ENCODE measurements at regions not wholly inside any gene's neighbourhood (a gene's known extent, or its start where the extent isn't known, plus 50 kb on each side); places are given as distances from the start of the nearest gene placed in this dataset.

GRCh38 chr13:60689571-60689970 lies 292.6 kb downstream of the TDRD3 start:
- Mint-ChIP-seq H3K4me1 (no peaks in the 10 kb centered on the region), H3K27me3 (ENCODE audit: low read depth in 3 of 3) (no peaks in the 10 kb centered on the region), H3K27ac (no peak overlapping the region), H3K9me3 (peaks cover 2 to 12% (median 5%) of the 10 kb centered on the region in 7 donors), H3K4me3 (no peak overlapping the region), H3K36me3 (no peaks in the 10 kb centered on the region)
- Histone ChIP-seq H3K9me3 (replicated peaks in 1 of 2; ENCODE audit: control insufficient read depth in 1 of 2, insufficient read depth in 1 of 2, low read length in 2 of 2) (peaks cover 2 to 7% of the 10 kb centered on the region in 2 donors), H3K4me2 (replicated peaks; ENCODE audit: extremely low read depth, low read length, poor library complexity, severe bottlenecking) (no peak overlapping the region), H3K27ac (ENCODE audit: low read depth in 1 of 2, low read length in 2 of 2) (no peak overlapping the region), H3K27me3 (ENCODE audit: control insufficient read depth in 2 of 2, insufficient read depth in 2 of 2, low read length in 2 of 2) (no peaks in the 10 kb centered on the region), H3K9ac (ENCODE audit: insufficient read depth, low read length, poor library complexity, severe bottlenecking) (no peak overlapping the region), H3K79me2 (ENCODE audit: insufficient read depth, low read length) (no peaks in the 10 kb centered on the region), H3K4me3 (replicated peaks in 1 of 3; ENCODE audit: low read depth in 2 of 3, low read length in 3 of 3) (no peak overlapping the region), H3K36me3 (replicated peaks in 1 of 2; ENCODE audit: control insufficient read depth in 1 of 2, insufficient read depth in 2 of 2, low read length in 2 of 2) (no peaks in the 10 kb centered on the region), H2AFZ (ENCODE audit: insufficient read depth, low read depth, low read length, poor library complexity, severe bottlenecking) (no peak overlapping the region), H4K20me1 (ENCODE audit: insufficient read depth, low read length) (no peaks in the 10 kb centered on the region), H3K4me1 (ENCODE audit: control insufficient read depth in 1 of 2, insufficient read depth in 2 of 2, low read length in 2 of 2) (no peaks in the 10 kb centered on the region)
- TF ChIP-seq CTCF (IDR thresholded peaks at IDR 0.05): no peak
- DNase-seq: no peak
- intact Hi-C loops (cut with micrococcal nuclease): no loop called here

GRCh38 chr13:60689076-60689475 lies 292.1 kb downstream of the TDRD3 start:
- Histone ChIP-seq H3K9ac (ENCODE audit: insufficient read depth, low read length, poor library complexity, severe bottlenecking) (no peak overlapping the region), H3K36me3 (replicated peaks in 1 of 2; ENCODE audit: control insufficient read depth in 1 of 2, insufficient read depth in 2 of 2, low read length in 2 of 2) (no peaks in the 10 kb centered on the region), H4K20me1 (ENCODE audit: insufficient read depth, low read length) (no peaks in the 10 kb centered on the region), H3K79me2 (ENCODE audit: insufficient read depth, low read length) (no peaks in the 10 kb centered on the region), H3K9me3 (replicated peaks in 1 of 2; ENCODE audit: control insufficient read depth in 1 of 2, insufficient read depth in 1 of 2, low read length in 2 of 2) (peaks cover 2 to 7% of the 10 kb centered on the region in 2 donors), H2AFZ (ENCODE audit: insufficient read depth, low read depth, low read length, poor library complexity, severe bottlenecking) (no peak overlapping the region), H3K4me1 (ENCODE audit: control insufficient read depth in 1 of 2, insufficient read depth in 2 of 2, low read length in 2 of 2) (no peaks in the 10 kb centered on the region), H3K27ac (ENCODE audit: low read depth in 1 of 2, low read length in 2 of 2) (no peak overlapping the region), H3K4me2 (replicated peaks; ENCODE audit: extremely low read depth, low read length, poor library complexity, severe bottlenecking) (no peak overlapping the region), H3K27me3 (ENCODE audit: control insufficient read depth in 2 of 2, insufficient read depth in 2 of 2, low read length in 2 of 2) (no peaks in the 10 kb centered on the region), H3K4me3 (replicated peaks in 1 of 3; ENCODE audit: low read depth in 2 of 3, low read length in 3 of 3) (no peak overlapping the region)
- Mint-ChIP-seq H3K4me1 (no peaks in the 10 kb centered on the region), H3K27ac (no peak overlapping the region), H3K27me3 (ENCODE audit: low read depth in 3 of 3) (no peaks in the 10 kb centered on the region), H3K9me3 (peaks cover 2 to 16% (median 6%) of the 10 kb centered on the region in 7 donors), H3K4me3 (no peak overlapping the region), H3K36me3 (no peaks in the 10 kb centered on the region)
- TF ChIP-seq CTCF (IDR thresholded peaks at IDR 0.05): no peak
- no peak for DNase-seq
- WGBS (ENCODE audit: insufficient coverage): no CpG with 5 or more reads among the region's 3 CpGs
- intact Hi-C loops (cut with micrococcal nuclease): no loop called here

All from CD14-positive monocyte (primary cell).